ENCODE measurements at regions not wholly inside any gene's neighbourhood (a gene's known extent, or its start where the extent isn't known, plus 50 kb on each side); places are given as distances from the start of the nearest gene placed in this dataset.

DNA sequence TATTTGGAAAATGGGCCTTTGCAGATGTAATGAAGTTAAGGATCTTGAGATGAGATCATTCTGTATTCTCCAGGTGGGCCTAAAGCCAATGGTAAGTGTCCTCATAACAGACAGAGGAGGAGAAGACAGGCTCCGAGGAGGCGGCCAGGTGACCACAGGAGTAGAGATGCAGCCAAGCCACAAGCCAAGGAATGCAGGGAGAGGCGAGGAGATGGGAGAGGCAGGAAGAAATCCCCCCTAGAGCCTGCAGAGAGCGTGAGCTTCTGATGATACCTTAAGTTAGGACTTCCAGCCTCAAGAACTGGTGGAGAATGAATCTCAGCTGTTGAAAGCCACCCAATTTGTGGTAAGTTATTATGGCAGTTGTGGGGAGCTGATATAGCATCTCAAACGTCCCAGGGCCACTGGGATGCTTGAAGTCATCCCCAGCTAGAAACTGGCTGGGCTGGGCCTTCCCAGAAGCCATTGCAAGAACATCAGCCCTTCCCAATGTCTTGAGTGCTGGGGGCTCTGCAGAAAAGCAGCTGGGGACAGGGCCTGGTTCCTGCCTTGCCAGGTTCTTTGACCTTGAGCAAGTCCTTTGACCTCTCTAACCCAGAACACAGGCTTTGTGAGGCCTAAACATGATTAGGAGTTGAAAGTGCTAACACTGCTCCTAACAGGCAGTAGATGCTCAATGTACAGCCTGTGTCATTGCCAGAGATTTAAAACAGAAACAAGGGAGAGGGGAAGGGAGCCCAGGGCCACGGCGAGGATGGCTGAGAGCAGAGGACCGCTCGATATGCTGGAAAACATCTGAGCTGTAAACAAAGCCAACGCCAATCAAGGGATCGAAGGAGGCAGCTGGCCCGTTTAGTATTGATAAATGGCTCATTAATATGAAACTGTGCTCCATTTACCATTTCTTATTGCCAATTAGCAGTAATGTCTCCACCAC, 632.3 kb downstream of the TBC1D22A start:
- Histone ChIP-seq H3K27me3 (no peaks in the 10 kb centered on the region), H3K4me3 (no peak overlapping the region), H3K36me3 (no peaks in the 10 kb centered on the region), H3K27ac (no peak overlapping the region), H3K9me3 (no peaks in the 10 kb centered on the region), H3K4me1 (no peaks in the 10 kb centered on the region)
- WGBS, 2 donors: 69% methylated on average over 12 of the region's 12 CpGs
- no peak for DNase-seq
- intact Hi-C loops (cut with DNase I): no loop called here
- TF ChIP-seq, protein P1, sequence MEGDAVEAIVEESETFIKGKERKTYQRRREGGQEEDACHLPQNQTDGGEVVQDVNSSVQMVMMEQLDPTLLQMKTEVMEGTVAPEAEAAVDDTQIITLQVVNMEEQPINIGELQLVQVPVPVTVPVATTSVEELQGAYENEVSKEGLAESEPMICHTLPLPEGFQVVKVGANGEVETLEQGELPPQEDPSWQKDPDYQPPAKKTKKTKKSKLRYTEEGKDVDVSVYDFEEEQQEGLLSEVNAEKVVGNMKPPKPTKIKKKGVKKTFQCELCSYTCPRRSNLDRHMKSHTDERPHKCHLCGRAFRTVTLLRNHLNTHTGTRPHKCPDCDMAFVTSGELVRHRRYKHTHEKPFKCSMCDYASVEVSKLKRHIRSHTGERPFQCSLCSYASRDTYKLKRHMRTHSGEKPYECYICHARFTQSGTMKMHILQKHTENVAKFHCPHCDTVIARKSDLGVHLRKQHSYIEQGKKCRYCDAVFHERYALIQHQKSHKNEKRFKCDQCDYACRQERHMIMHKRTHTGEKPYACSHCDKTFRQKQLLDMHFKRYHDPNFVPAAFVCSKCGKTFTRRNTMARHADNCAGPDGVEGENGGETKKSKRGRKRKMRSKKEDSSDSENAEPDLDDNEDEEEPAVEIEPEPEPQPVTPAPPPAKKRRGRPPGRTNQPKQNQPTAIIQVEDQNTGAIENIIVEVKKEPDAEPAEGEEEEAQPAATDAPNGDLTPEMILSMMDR (IDR thresholded peaks at IDR 0.05): no peak
- TF ChIP-seq POLR2AphosphoS5 (IDR thresholded peaks at IDR 0.05): no peak
- TF ChIP-seq POLR2A (IDR thresholded peaks at IDR 0.05): no peak
- TF ChIP-seq EP300 (IDR thresholded peaks at IDR 0.05): no peak

DNA sequence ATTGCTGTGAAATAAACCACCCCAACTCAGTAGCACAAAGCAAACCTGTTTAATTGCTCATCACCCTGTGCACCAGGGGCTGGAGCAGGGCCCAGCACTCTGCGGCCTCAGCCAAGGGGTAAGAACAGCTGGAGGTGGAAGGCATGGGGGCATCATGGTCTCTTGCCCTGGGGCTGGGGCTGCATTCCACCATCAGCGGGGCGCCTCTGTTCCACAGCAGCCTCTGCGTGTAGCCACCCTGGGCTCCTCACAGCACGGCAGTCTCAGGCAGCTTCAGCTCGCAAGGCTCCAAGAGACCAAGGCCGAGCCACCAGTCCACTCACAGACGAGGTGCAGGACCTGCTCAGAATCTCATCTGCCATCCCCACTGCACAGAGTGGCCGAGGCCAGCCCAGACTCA, 630.7 kb downstream of the TBC1D22A start:
- intact Hi-C loops (cut with DNase I): no loop called here
- TF ChIP-seq, protein P1 (IDR thresholded peaks at IDR 0.05): no peak
- TF ChIP-seq POLR2AphosphoS5 (IDR thresholded peaks at IDR 0.05): no peak
- TF ChIP-seq EP300 (IDR thresholded peaks at IDR 0.05): no peak
- no peak for TF ChIP-seq POLR2A (IDR thresholded peaks at IDR 0.05)
- H3K27me3 ChIP-seq: peaks cover 0 to 4% (median 0%) of the 10 kb centered on the region in 3 donors
- H3K4me3 ChIP-seq: no peak overlapping the region
- DNase-seq: peak; percentile 44
- H3K27ac ChIP-seq: no peak overlapping the region
- H3K36me3 ChIP-seq: no peaks in the 10 kb centered on the region
- no peaks in the 10 kb centered on the region for H3K9me3 ChIP-seq
- WGBS, 2 donors: 83 to 88% methylated on average over 9 of the region's 9 CpGs
- H3K4me1 ChIP-seq: no peaks in the 10 kb centered on the region

DNA sequence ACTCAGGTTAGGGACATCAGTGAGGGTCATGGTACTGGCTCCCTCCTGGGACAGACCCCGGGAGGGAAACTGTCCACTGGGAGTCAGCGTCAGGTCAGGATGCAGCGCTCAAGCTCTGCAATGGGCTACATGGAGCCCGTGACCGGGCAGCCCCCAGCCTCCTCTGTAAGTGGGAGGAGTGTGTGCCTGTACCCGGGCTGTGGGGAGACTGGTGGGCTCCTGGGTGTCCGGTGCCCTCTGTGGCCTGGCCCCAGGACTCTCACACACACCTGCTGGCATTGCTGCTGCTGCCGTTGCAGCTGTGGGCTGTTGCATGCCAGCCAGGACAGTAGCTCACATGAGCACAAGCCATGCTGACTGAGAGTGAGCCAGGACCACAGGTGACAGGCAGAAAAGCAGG, 630.3 kb downstream of the TBC1D22A start:
- TF ChIP-seq, protein P1 (IDR thresholded peaks at IDR 0.05): no peak
- no peak for TF ChIP-seq POLR2A (IDR thresholded peaks at IDR 0.05)
- no peak for TF ChIP-seq POLR2AphosphoS5 (IDR thresholded peaks at IDR 0.05)
- TF ChIP-seq EP300 (IDR thresholded peaks at IDR 0.05): no peak
- DNase-seq: no peak
- 78 to 91% methylated on average over 8 of the region's 8 CpGs for WGBS, 2 donors
- intact Hi-C loops (cut with DNase I): no loop called here
- Histone ChIP-seq H3K36me3 (no peaks in the 10 kb centered on the region), H3K27ac (no peak overlapping the region), H3K9me3 (no peaks in the 10 kb centered on the region), H3K27me3 (peaks cover 0 to 4% (median 0%) of the 10 kb centered on the region in 3 donors), H3K4me1 (no peaks in the 10 kb centered on the region), H3K4me3 (no peak overlapping the region)

DNA sequence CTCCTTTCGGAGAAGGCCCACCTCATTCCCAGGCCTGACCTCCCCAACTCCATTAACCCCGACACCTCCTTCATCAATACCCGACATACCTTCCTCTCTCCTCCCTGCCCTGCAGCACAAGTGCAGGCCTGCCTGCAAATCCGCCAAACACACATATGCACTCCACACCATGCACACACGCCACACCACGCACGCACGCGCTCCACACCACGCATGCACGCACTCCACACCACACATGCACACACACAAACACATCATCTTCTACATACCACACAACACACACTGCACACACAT, 629.6 kb downstream of the TBC1D22A start:
- peaks cover 0 to 4% (median 0%) of the 10 kb centered on the region in 3 donors for H3K27me3 ChIP-seq
- H3K9me3 ChIP-seq: no peaks in the 10 kb centered on the region
- no peak overlapping the region for H3K4me3 ChIP-seq
- no peak for DNase-seq
- H3K4me1 ChIP-seq: no peaks in the 10 kb centered on the region
- no peak for TF ChIP-seq POLR2A (IDR thresholded peaks at IDR 0.05)
- TF ChIP-seq, protein P1 (IDR thresholded peaks at IDR 0.05): no peak
- no peak for TF ChIP-seq POLR2AphosphoS5 (IDR thresholded peaks at IDR 0.05)
- no peak for TF ChIP-seq EP300 (IDR thresholded peaks at IDR 0.05)
- 84 to 91% methylated on average over 11 of the region's 11 CpGs for WGBS, 2 donors
- intact Hi-C loops (cut with DNase I): no loop called here
- no peak overlapping the region for H3K27ac ChIP-seq
- H3K36me3 ChIP-seq: no peaks in the 10 kb centered on the region
